A549 (cell line): ENCODE measurements at regions not wholly inside any gene's neighbourhood (a gene's known extent, or its start where the extent isn't known, plus 50 kb on each side); places are given as distances from the start of the nearest gene placed in this dataset.

Source experiments
- ATAC-seq, 2 experiments: fragments of 200-7000 bp in 1 of 2; fragments of >200 bp in 1 of 2; cut with Nextera tagmentation in 1 of 2; cut with Tn5 transposase in 1 of 2; 3 replicates each; pipeline versions ENCODE4 v1.8.0 to v1.9.1; 2018 to 2020; ENCODE audit warnings: mild to moderate bottlenecking in 1 of 2, moderate library complexity in 1 of 2
- CTCF ChIA-PET: fragments of 300-600 bp; sonication (Branson Sonifier 250); formaldehyde crosslinking; extraction: SDS; loops from one replicate; lab custom pipeline; 2021; ENCODE audit warnings: antibody characterized with exemption, inconsistent platforms; lab: Yijun Ruan, JAX
- POLR2A ChIA-PET: fragments of 350-600 bp; formaldehyde crosslinking; extraction: SDS; loops from one replicate; lab custom pipeline; 2021; ENCODE audit warnings: antibody characterized with exemption, inconsistent platforms; lab: Yijun Ruan, JAX
- DNase-seq, 2 experiments: peaks; one replicate each; pipeline versions ENCODE4 v3.0.0 to v3.0.0-alpha.2; 2011 to 2016; ENCODE audit warnings: low read depth in 1 of 2, low spot score in 1 of 2
- FAIRE-seq: peaks from 2 replicates; lab custom pipeline; 2011; peaks lifted over from hg19 to GRCh38; lab: Jason Lieb, UNC
- H3K27ac ChIP-seq, 2 experiments: fragments of >200 bp; sonication (Bioruptor Twin); formaldehyde crosslinking; 3 replicates each; pipeline ENCODE4 v1.5.1; 2016 to 2017
- H3K4me1 ChIP-seq: fragments of >200 bp; sonication (Bioruptor Twin); formaldehyde crosslinking; 3 replicates; pipeline ENCODE4 v1.6.1; 2016
- H3K4me2 ChIP-seq: fragments of >200 bp; sonication (Bioruptor Twin); formaldehyde crosslinking; 3 replicates; pipeline ENCODE4 v1.6.1; 2016
- H3K4me3 ChIP-seq: fragments of >200 bp; sonication (Bioruptor Twin); formaldehyde crosslinking; 3 replicates; pipeline ENCODE4 v1.5.1; 2016
- H3K9me3 ChIP-seq: fragments of >200 bp; sonication (Bioruptor Twin); formaldehyde crosslinking; 3 replicates; pipeline ENCODE4 v1.6.1; 2016
- CBX2 ChIP-seq: fragments of 200-600 bp; sonication (generic); IDR thresholded peaks from 2 replicates; pipeline ENCODE4 v1.6.1; 2016; ENCODE audit warnings: low read depth, mild to moderate bottlenecking, borderline replicate concordance
- CBX8 ChIP-seq: fragments of 200-600 bp; sonication (generic); IDR thresholded peaks from 2 replicates; pipeline ENCODE4 v1.6.1; 2016
- CEBPB ChIP-seq, 2 experiments: fragments of >200 bp in 1 of 2; sonication (Bioruptor Twin) in 1 of 2; formaldehyde crosslinking in 1 of 2; IDR thresholded peaks; 2 replicates each; pipeline ENCODE4 v1.6.1; 2012 to 2016
- CHD2 ChIP-seq: fragments of 150-350 bp; IDR thresholded peaks from 2 replicates; pipeline ENCODE4 v1.6.1; 2014; ENCODE audit warnings: low read length; ENCODE audit not compliant: partially characterized antibody
- CHD4 ChIP-seq: fragments of 200-600 bp; sonication (generic); IDR thresholded peaks from 2 replicates; pipeline ENCODE4 v1.6.1; 2016; ENCODE audit warnings: antibody characterized with exemption, mild to moderate bottlenecking, borderline replicate concordance
- EHMT2 ChIP-seq: fragments of 200-600 bp; sonication (generic); IDR thresholded peaks from 2 replicates; pipeline ENCODE4 v1.6.1; 2016; ENCODE audit warnings: antibody characterized with exemption, low read depth, mild to moderate bottlenecking, moderate library complexity
- EP300 ChIP-seq, 2 experiments: fragments of >200 bp; sonication (Bioruptor Twin); formaldehyde crosslinking; IDR thresholded peaks; 2 replicates in 1 of 2; 3 replicates in 1 of 2; pipeline ENCODE4 v1.6.1; 2016 to 2017
- FOSB ChIP-seq: fragments of 250-450 bp; sonication (Bioruptor Pico); IDR thresholded peaks from 2 replicates; pipeline ENCODE4 v1.5.0; 2020; ENCODE audit warnings: mild to moderate bottlenecking, moderate library complexity
- FOSL2 ChIP-seq, 2 experiments: fragments of 450-650 bp in 1 of 2; fragments of >200 bp in 1 of 2; sonication (Bioruptor Twin) in 1 of 2; formaldehyde crosslinking; IDR thresholded peaks; 2 replicates each; pipeline versions ENCODE4 v1.5.0 to v1.6.1; 2016 to 2020; ENCODE audit warnings: mild to moderate bottlenecking in 1 of 2, moderate library complexity in 1 of 2
- FOXS1 ChIP-seq: fragments of 250-450 bp; sonication (Bioruptor Pico); IDR thresholded peaks from 2 replicates; pipeline ENCODE4 v1.5.0; 2020; ENCODE audit warnings: mild to moderate bottlenecking, moderate library complexity
- GATA3 ChIP-seq: IDR thresholded peaks from 2 replicates; pipeline ENCODE4 v1.6.1; 2012; ENCODE audit warnings: borderline replicate concordance
- HDAC2 ChIP-seq: fragments of 200-600 bp; sonication (generic); IDR thresholded peaks from 2 replicates; pipeline ENCODE4 v1.6.1; 2016
- HOXA7 ChIP-seq: fragments of 250-450 bp; sonication (Bioruptor Pico); IDR thresholded peaks from 2 replicates; pipeline ENCODE4 v1.5.0; 2020; ENCODE audit warnings: mild to moderate bottlenecking, moderate library complexity
- HOXB13 ChIP-seq: fragments of 250-450 bp; sonication (Bioruptor Pico); IDR thresholded peaks from 2 replicates; pipeline ENCODE4 v1.5.0; 2020; ENCODE audit warnings: low read depth, mild to moderate bottlenecking, moderate library complexity
- KDM5A ChIP-seq: fragments of 200-600 bp; sonication (generic); IDR thresholded peaks from 2 replicates; pipeline ENCODE4 v1.6.1; 2016; ENCODE audit warnings: antibody characterized with exemption, mild to moderate bottlenecking
- MAFK ChIP-seq: fragments of 450-650 bp; IDR thresholded peaks from 2 replicates; pipeline ENCODE4 v1.6.1; 2014; ENCODE audit not compliant: partially characterized antibody
- MAZ ChIP-seq: fragments of 150-350 bp; IDR thresholded peaks from 2 replicates; pipeline ENCODE4 v1.6.1; 2014; ENCODE audit warnings: antibody characterized with exemption, low read depth, low read length, borderline replicate concordance
- NPAS2 ChIP-seq: fragments of 250-450 bp; sonication (Bioruptor Pico); IDR thresholded peaks from 2 replicates; pipeline ENCODE4 v1.8.0; 2022; ENCODE audit warnings: mild to moderate bottlenecking, moderate library complexity, borderline replicate concordance
- POLR2A ChIP-seq: IDR thresholded peaks from 2 replicates; pipeline ENCODE4 v1.6.1; 2012; ENCODE audit warnings: mild to moderate bottlenecking, low read length
- POLR2AphosphoS2 ChIP-seq: conservative IDR thresholded peaks from 2 replicates; pipeline ENCODE4 v1.6.1; 2012; ENCODE audit warnings: low read length, improper control_type of control experiment, inconsistent platforms
- RAD21 ChIP-seq, 2 experiments: fragments of >200 bp in 1 of 2; sonication (Bioruptor Twin) in 1 of 2; formaldehyde crosslinking in 1 of 2; IDR thresholded peaks in 1 of 2; conservative IDR thresholded peaks in 1 of 2; 2 replicates in 1 of 2; 3 replicates in 1 of 2; pipeline ENCODE4 v1.6.1; 2012 to 2018; ENCODE audit warnings: inconsistent platforms in 1 of 2
- RARB ChIP-seq: fragments of 250-450 bp; sonication (Bioruptor Pico); IDR thresholded peaks from 2 replicates; pipeline ENCODE4 v1.8.0; 2021; ENCODE audit warnings: mild to moderate bottlenecking, moderate library complexity
- RCOR1 ChIP-seq: fragments of 150-350 bp; IDR thresholded peaks from 2 replicates; pipeline ENCODE4 v1.6.1; 2014; ENCODE audit warnings: antibody characterized with exemption, low read length, low read depth
- TP53 ChIP-seq: fragments of 250-450 bp; sonication (Bioruptor Pico); IDR thresholded peaks from 2 replicates; pipeline ENCODE4 v1.5.0; 2021; ENCODE audit warnings: mild to moderate bottlenecking, moderate library complexity
- ZFP36 ChIP-seq: fragments of 450-650 bp; IDR thresholded peaks from 2 replicates; pipeline ENCODE4 v1.6.1; 2014; ENCODE audit warnings: borderline replicate concordance; ENCODE audit not compliant: partially characterized antibody
- ZSCAN20 ChIP-seq: fragments of 250-450 bp; sonication (Bioruptor Pico); IDR thresholded peaks from 2 replicates; pipeline ENCODE4 v1.8.0; 2022; ENCODE audit warnings: mild to moderate bottlenecking, moderate library complexity
- WGBS: methylation state at CpG from one replicate; pipeline ENCODE4 v1.1.6; 2017; ENCODE audit errors: missing lambda C conversion rate; 5-methylcytosine and 5-hydroxymethylcytosine counted together
- TF ChIP-seq, protein P1 (sequence below): IDR thresholded peaks from 2 replicates; pipeline ENCODE4 v1.6.1; 2012; ENCODE audit warnings: low read depth, borderline replicate concordance
- TF ChIP-seq, protein P2 (sequence below): fragments of 200-600 bp; sonication (generic); IDR thresholded peaks from 2 replicates; pipeline ENCODE4 v1.6.1; 2016; ENCODE audit warnings: antibody characterized with exemption, mild to moderate bottlenecking, moderate library complexity
- TF ChIP-seq, protein P3 (sequence below): IDR thresholded peaks from 2 replicates; pipeline ENCODE4 v1.6.1; 2012
- TF ChIP-seq, protein P4 (sequence below): IDR thresholded peaks from 2 replicates; pipeline ENCODE4 v1.6.1; 2012
- TF ChIP-seq, protein P5 (sequence below): fragments of 250-450 bp; sonication (Bioruptor Pico); IDR thresholded peaks from 2 replicates; pipeline ENCODE4 v1.5.0; 2020; ENCODE audit warnings: low read depth, mild to moderate bottlenecking, moderate library complexity

DNA sequence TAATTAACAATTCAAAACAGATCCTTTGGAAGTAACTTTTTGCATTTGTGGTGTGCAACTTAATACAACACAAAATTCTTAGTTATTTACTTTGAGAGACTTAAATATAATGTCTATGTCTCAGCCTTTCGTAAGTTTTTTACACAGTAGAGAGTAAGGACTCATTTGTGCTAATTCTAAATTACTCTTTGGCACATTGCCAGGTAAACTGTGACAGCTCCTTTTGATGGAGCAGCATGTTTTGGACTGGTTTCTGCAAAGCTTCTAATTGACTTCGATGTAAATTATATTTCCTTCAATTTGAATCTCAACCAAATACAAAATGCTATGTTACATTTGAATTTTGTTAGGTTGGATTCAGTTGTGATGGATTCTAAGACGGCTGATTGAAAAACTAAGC is 450.7 kb upstream of the OPRM1 start:
- ChIA-PET CTCF (no interaction called here), POLR2A (no interaction called here)
- ATAC-seq, result no peak
- DNase-seq, result no peak
- WGBS, result 26% methylated on average over 3 of the region's 3 CpGs
- TF ChIP-seq ZSCAN20, result no peak
- no peak for TF ChIP-seq HOXB13 (CRISPR knock-in tag)
- no peak for TF ChIP-seq GATA3
- Histone ChIP-seq H3K4me2 (no peak overlapping the region), H3K4me1 (no peaks in the 10 kb centered on the region), H3K4me3 (no peak overlapping the region), H3K27ac (no peak overlapping the region), H3K9me3 (no peaks in the 10 kb centered on the region)
- FAIRE-seq, result no peak

DNA sequence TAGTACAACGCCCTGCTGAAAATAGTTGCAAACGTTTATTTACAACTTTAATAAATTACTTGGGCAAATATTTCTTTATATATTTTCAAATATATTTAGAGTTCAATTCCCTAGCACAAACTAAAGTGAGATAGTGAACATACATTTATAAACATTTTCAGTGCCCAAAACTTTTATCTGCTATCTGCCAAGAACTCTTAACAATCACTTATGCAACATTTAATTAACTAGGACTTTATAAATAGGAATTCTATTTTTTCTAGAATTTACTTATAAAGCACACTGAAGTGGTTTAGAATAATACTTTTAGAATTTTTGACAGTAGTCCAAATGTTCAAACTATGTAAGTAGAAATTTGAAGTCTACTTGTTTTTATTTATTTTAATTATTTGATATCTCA is 452.6 kb upstream of the RGS17 start:
- H3K4me3 ChIP-seq, result no peak overlapping the region
- 14% methylated on average over 2 of the region's 2 CpGs for WGBS
- H3K27ac ChIP-seq, result no peak overlapping the region
- TF ChIP-seq CHD4 (no peak), EP300 (IDR thresholded peaks at IDR 0.05) (no peak), KDM5A (no peak), POLR2A (no peak), CHD2 (no peak), HDAC2 (no peak), FOSB (no peak), CBX8 (no peak), HOXA7 (CRISPR knock-in tag) (no peak), MAFK (no peak), FOXS1 (no peak), EHMT2 (no peak), TP53 (CRISPR knock-in tag) (no peak), HOXB13 (CRISPR knock-in tag) (no peak), RAD21 (conservative IDR thresholded peaks at IDR 0.05 in 1 of 2, IDR thresholded peaks at IDR 0.05 in 1 of 2) (no peak), CBX2 (no peak), RARB (CRISPR knock-in tag) (no peak)
- TF ChIP-seq, protein P1, sequence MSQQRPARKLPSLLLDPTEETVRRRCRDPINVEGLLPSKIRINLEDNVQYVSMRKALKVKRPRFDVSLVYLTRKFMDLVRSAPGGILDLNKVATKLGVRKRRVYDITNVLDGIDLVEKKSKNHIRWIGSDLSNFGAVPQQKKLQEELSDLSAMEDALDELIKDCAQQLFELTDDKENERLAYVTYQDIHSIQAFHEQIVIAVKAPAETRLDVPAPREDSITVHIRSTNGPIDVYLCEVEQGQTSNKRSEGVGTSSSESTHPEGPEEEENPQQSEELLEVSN, result no peak
- TF ChIP-seq, protein P2, sequence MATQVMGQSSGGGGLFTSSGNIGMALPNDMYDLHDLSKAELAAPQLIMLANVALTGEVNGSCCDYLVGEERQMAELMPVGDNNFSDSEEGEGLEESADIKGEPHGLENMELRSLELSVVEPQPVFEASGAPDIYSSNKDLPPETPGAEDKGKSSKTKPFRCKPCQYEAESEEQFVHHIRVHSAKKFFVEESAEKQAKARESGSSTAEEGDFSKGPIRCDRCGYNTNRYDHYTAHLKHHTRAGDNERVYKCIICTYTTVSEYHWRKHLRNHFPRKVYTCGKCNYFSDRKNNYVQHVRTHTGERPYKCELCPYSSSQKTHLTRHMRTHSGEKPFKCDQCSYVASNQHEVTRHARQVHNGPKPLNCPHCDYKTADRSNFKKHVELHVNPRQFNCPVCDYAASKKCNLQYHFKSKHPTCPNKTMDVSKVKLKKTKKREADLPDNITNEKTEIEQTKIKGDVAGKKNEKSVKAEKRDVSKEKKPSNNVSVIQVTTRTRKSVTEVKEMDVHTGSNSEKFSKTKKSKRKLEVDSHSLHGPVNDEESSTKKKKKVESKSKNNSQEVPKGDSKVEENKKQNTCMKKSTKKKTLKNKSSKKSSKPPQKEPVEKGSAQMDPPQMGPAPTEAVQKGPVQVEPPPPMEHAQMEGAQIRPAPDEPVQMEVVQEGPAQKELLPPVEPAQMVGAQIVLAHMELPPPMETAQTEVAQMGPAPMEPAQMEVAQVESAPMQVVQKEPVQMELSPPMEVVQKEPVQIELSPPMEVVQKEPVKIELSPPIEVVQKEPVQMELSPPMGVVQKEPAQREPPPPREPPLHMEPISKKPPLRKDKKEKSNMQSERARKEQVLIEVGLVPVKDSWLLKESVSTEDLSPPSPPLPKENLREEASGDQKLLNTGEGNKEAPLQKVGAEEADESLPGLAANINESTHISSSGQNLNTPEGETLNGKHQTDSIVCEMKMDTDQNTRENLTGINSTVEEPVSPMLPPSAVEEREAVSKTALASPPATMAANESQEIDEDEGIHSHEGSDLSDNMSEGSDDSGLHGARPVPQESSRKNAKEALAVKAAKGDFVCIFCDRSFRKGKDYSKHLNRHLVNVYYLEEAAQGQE, result no peak
- no peak for DNase-seq
- POLR2A ChIA-PET, result no interaction called here
- no peaks in the 10 kb centered on the region for H3K4me1 ChIP-seq
- no peak overlapping the region for H3K4me2 ChIP-seq
- ATAC-seq, result no peak
- no peak for FAIRE-seq
- CTCF ChIA-PET, result no interaction called here
- H3K9me3 ChIP-seq, result no peaks in the 10 kb centered on the region

DNA sequence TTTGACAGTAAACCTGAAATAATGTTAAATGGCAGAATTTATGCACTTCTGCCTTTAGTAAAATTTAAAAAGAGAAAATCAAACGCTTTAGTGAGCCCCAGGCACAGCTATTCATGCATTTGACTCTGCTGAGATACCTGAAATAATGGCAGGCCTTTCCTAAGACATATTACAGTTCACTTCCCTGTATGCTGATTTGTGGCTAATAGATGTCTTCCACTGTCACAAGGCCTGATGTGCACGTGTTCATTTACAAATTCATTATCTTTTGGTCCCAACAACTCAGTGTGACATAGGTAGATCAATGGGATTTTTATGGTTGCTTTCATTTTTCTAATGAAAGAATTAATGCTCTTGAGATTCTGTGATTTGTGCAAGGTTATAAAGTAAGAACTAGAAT is 449.7 kb upstream of the RGS17 start:
- no peak overlapping the region for H3K27ac ChIP-seq
- WGBS, result 1% methylated on average over 2 of the region's 2 CpGs
- ChIA-PET POLR2A (no interaction called here), CTCF (no interaction called here)
- DNase-seq (no peak), FAIRE-seq (no peak), ATAC-seq (no peak)
- no peak overlapping the region for H3K4me2 ChIP-seq
- no peak overlapping the region for H3K4me3 ChIP-seq
- no peaks in the 10 kb centered on the region for H3K4me1 ChIP-seq
- no peaks in the 10 kb centered on the region for H3K9me3 ChIP-seq
- no peak for TF ChIP-seq FOSL2 (IDR thresholded peaks at IDR 0.05)
- TF ChIP-seq FOSL2 (CRISPR knock-in tag; IDR thresholded peaks at IDR 0.05), result no peak
- no peak for TF ChIP-seq NPAS2 (CRISPR knock-in tag)
- no peak for TF ChIP-seq MAZ
- no peak for TF ChIP-seq KDM5A
- no peak for TF ChIP-seq HOXA7 (CRISPR knock-in tag)
- TF ChIP-seq, protein P3, sequence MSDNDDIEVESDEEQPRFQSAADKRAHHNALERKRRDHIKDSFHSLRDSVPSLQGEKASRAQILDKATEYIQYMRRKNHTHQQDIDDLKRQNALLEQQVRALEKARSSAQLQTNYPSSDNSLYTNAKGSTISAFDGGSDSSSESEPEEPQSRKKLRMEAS, result no peak
- TF ChIP-seq CBX8, result no peak
- no peak for TF ChIP-seq POLR2AphosphoS2
- TF ChIP-seq RCOR1, result no peak
- TF ChIP-seq ZFP36, result no peak
- no peak for TF ChIP-seq CEBPB (IDR thresholded peaks at IDR 0.05)
- TF ChIP-seq, protein P4, sequence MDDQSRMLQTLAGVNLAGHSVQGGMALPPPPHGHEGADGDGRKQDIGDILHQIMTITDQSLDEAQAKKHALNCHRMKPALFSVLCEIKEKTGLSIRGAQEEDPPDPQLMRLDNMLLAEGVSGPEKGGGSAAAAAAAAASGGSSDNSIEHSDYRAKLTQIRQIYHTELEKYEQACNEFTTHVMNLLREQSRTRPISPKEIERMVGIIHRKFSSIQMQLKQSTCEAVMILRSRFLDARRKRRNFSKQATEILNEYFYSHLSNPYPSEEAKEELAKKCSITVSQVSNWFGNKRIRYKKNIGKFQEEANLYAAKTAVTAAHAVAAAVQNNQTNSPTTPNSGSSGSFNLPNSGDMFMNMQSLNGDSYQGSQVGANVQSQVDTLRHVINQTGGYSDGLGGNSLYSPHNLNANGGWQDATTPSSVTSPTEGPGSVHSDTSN, result no peak
- TF ChIP-seq, protein P5, sequence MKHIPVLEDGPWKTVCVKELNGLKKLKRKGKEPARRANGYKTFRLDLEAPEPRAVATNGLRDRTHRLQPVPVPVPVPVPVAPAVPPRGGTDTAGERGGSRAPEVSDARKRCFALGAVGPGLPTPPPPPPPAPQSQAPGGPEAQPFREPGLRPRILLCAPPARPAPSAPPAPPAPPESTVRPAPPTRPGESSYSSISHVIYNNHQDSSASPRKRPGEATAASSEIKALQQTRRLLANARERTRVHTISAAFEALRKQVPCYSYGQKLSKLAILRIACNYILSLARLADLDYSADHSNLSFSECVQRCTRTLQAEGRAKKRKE (CRISPR knock-in tag), result no peak
- TF ChIP-seq EHMT2, result no peak
